Neural cell (in vitro differentiated cells): ENCODE measurements at regions not wholly inside any gene's neighbourhood (a gene's known extent, or its start where the extent isn't known, plus 50 kb on each side); places are given as distances from the start of the nearest gene placed in this dataset.

ENCODE experiments used
- H2AFZ ChIP-seq: fragments of 200-600, 300-800 bp; sonication (generic), shearing (Covaris generic); 2 replicates; pipeline ENCODE4 v1.6.0; 2014; ENCODE audit warnings: low read depth, mild to moderate bottlenecking, antibody characterized with exemption, low read length, moderate library complexity
- H3F3A ChIP-seq: fragments of 200-600 bp; shearing (Covaris generic); 2 replicates; pipeline ENCODE4 v1.6.1; 2016; ENCODE audit warnings: mild to moderate bottlenecking, moderate library complexity, mixed read lengths, antibody characterized with exemption, low read length; ENCODE audit not compliant: insufficient read depth, poor library complexity, severe bottlenecking
- H3K27ac ChIP-seq: fragments of 200-600, 300-800 bp; sonication (generic), shearing (Covaris generic); 2 replicates; pipeline ENCODE4 v1.5.1; 2014; ENCODE audit warnings: mild to moderate bottlenecking, low read length, moderate library complexity
- H3K27me3 ChIP-seq: fragments of 300-800, 200-600 bp; sonication (generic), shearing (Covaris generic); 2 replicates; pipeline ENCODE4 v1.6.0; 2014; ENCODE audit warnings: mild to moderate bottlenecking, low read depth, low read length, moderate library complexity; ENCODE audit not compliant: insufficient read depth
- H3K36me3 ChIP-seq: fragments of 300-800, 200-600 bp; sonication (generic), shearing (Covaris generic); 2 replicates; pipeline ENCODE4 v1.5.1; 2014; ENCODE audit warnings: mild to moderate bottlenecking, antibody characterized with exemption, low read length, moderate library complexity; ENCODE audit not compliant: insufficient read depth
- H3K4me2 ChIP-seq: fragments of 300-800, 200-600 bp; sonication (generic), shearing (Covaris generic); 2 replicates; pipeline ENCODE4 v1.6.0; 2014; ENCODE audit warnings: mild to moderate bottlenecking, low read length
- H3K4me3 ChIP-seq: fragments of 300-800, 200-600 bp; sonication (generic), shearing (Covaris generic); 2 replicates; pipeline ENCODE4 v1.5.1; 2014; ENCODE audit warnings: mild to moderate bottlenecking, low read length, moderate library complexity
- H3K79me2 ChIP-seq: fragments of 200-600 bp; shearing (Covaris generic); replicated peaks from 2 replicates; pipeline ENCODE4 v1.6.0; 2014; ENCODE audit warnings: mild to moderate bottlenecking, low read length, moderate library complexity; ENCODE audit not compliant: insufficient read depth
- H3K9ac ChIP-seq: fragments of 300-800, 200-600 bp; sonication (generic), shearing (Covaris generic); 2 replicates; pipeline ENCODE4 v1.6.1; 2016; ENCODE audit warnings: mild to moderate bottlenecking, low read length, mixed read lengths
- H3K9me2 ChIP-seq: fragments of 200-600 bp; shearing (Covaris generic); 2 replicates; pipeline ENCODE4 v1.6.1; 2016; ENCODE audit warnings: mild to moderate bottlenecking, low read length, mixed read lengths; ENCODE audit not compliant: insufficient read depth
- H3K9me3 ChIP-seq: fragments of 200-600, 300-800 bp; sonication (generic), shearing (Covaris generic); 2 replicates; pipeline ENCODE4 v1.6.1; 2016; ENCODE audit warnings: mild to moderate bottlenecking, mixed run types, low read length, moderate library complexity, mixed read lengths
- H4K20me1 ChIP-seq: fragments of 200-600 bp; shearing (Covaris generic); 2 replicates; pipeline ENCODE4 v1.6.1; 2016; ENCODE audit warnings: mild to moderate bottlenecking, mixed run types; ENCODE audit not compliant: insufficient read depth
- CTCF ChIP-seq: fragments of 450-650 bp; IDR thresholded peaks from 2 replicates; pipeline ENCODE4 v1.5.1; 2014; ENCODE audit warnings: antibody characterized with exemption, mild to moderate bottlenecking, moderate library complexity; ENCODE audit not compliant: poor library complexity, severe bottlenecking
- EP300 ChIP-seq: fragments of 450-650 bp; conservative IDR thresholded peaks from 2 replicates; pipeline ENCODE4 v1.6.1; 2014; ENCODE audit warnings: antibody characterized with exemption, mild to moderate bottlenecking, moderate library complexity; ENCODE audit not compliant: poor library complexity, severe bottlenecking
- EZH2 ChIP-seq: fragments of 200-600, 300-800 bp; shearing (Covaris generic), sonication (generic); IDR thresholded peaks from 2 replicates; pipeline ENCODE4 v1.6.1; 2014; ENCODE audit warnings: antibody characterized with exemption, low read length, borderline replicate concordance, mild to moderate bottlenecking; ENCODE audit not compliant: insufficient read depth, poor library complexity, severe bottlenecking
- MXI1 ChIP-seq: fragments of 450-650 bp; conservative IDR thresholded peaks from 2 replicates; pipeline ENCODE4 v1.6.1; 2014; ENCODE audit warnings: antibody characterized with exemption, mild to moderate bottlenecking; ENCODE audit not compliant: poor library complexity, severe bottlenecking
- POLR2AphosphoS5 ChIP-seq: IDR thresholded peaks from 2 replicates; pipeline ENCODE4 v1.6.1; 2012
- RAD21 ChIP-seq: fragments of 450-650 bp; conservative IDR thresholded peaks from 2 replicates; pipeline ENCODE4 v1.6.1; 2014; ENCODE audit warnings: antibody characterized with exemption, mild to moderate bottlenecking, moderate library complexity
- SMC3 ChIP-seq: fragments of 450-650 bp; conservative IDR thresholded peaks from 2 replicates; pipeline ENCODE4 v1.6.1; 2014; ENCODE audit warnings: antibody characterized with exemption, mild to moderate bottlenecking, moderate library complexity; ENCODE audit not compliant: poor library complexity
- TAF1 ChIP-seq: IDR thresholded peaks from 2 replicates; pipeline ENCODE4 v1.6.1; 2012; ENCODE audit warnings: low read depth
- small RNA-seq, 3 experiments: library from RNA; depleted of rRNA; stranded (forward); fragments of <200 nt; gene quantifications; one replicate each; pipeline ENCODE3, GENCODE V24; 2012
- TF ChIP-seq, protein P1 (sequence below): IDR thresholded peaks from 2 replicates; pipeline ENCODE4 v1.6.1; 2012; ENCODE audit warnings: borderline replicate concordance

GRCh38 chr3:67706934-67707333 lies 52.5 kb upstream of the SUCLG2 start:
- Histone ChIP-seq H4K20me1 (no peaks in the 10 kb centered on the region), H3K27me3 (no peaks in the 10 kb centered on the region), H3K79me2 (no peaks in the 10 kb centered on the region), H3K4me2 (no peak overlapping the region), H3K36me3 (no peaks in the 10 kb centered on the region), H3K4me3 (no peak overlapping the region), H3K27ac (no peak overlapping the region), H2AFZ (no peak overlapping the region), H3K9me3 (no peaks in the 10 kb centered on the region), H3F3A (no peaks in the 10 kb centered on the region), H3K9me2 (no peaks in the 10 kb centered on the region), H3K9ac (no peak overlapping the region)
- TF ChIP-seq SMC3 (no peak), POLR2AphosphoS5 (no peak)
- TF ChIP-seq, protein P1, sequence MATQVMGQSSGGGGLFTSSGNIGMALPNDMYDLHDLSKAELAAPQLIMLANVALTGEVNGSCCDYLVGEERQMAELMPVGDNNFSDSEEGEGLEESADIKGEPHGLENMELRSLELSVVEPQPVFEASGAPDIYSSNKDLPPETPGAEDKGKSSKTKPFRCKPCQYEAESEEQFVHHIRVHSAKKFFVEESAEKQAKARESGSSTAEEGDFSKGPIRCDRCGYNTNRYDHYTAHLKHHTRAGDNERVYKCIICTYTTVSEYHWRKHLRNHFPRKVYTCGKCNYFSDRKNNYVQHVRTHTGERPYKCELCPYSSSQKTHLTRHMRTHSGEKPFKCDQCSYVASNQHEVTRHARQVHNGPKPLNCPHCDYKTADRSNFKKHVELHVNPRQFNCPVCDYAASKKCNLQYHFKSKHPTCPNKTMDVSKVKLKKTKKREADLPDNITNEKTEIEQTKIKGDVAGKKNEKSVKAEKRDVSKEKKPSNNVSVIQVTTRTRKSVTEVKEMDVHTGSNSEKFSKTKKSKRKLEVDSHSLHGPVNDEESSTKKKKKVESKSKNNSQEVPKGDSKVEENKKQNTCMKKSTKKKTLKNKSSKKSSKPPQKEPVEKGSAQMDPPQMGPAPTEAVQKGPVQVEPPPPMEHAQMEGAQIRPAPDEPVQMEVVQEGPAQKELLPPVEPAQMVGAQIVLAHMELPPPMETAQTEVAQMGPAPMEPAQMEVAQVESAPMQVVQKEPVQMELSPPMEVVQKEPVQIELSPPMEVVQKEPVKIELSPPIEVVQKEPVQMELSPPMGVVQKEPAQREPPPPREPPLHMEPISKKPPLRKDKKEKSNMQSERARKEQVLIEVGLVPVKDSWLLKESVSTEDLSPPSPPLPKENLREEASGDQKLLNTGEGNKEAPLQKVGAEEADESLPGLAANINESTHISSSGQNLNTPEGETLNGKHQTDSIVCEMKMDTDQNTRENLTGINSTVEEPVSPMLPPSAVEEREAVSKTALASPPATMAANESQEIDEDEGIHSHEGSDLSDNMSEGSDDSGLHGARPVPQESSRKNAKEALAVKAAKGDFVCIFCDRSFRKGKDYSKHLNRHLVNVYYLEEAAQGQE: no peak

GRCh38 chr3:67704322-67704721 lies 49.9 kb upstream of the SUCLG2 start:
- Histone ChIP-seq H3K27ac (no peak overlapping the region), H3K4me3 (no peak overlapping the region), H3K79me2 (no peaks in the 10 kb centered on the region), H3K4me2 (no peak overlapping the region), H3K9ac (no peak overlapping the region), H3K27me3 (no peaks in the 10 kb centered on the region), H2AFZ (no peak overlapping the region), H3F3A (no peaks in the 10 kb centered on the region), H3K9me3 (no peaks in the 10 kb centered on the region), H4K20me1 (no peaks in the 10 kb centered on the region), H3K9me2 (no peaks in the 10 kb centered on the region), H3K36me3 (no peaks in the 10 kb centered on the region)
- TF ChIP-seq, protein P1: no peak
- TF ChIP-seq SMC3 (no peak), TAF1 (no peak), CTCF (no peak), RAD21 (no peak), EP300 (no peak), POLR2AphosphoS5 (no peak), MXI1 (no peak), EZH2 (no peak)

Small RNA genes lying in the stretch of these regions (small RNA-seq; reads per million reads assigned to genes)
- 0 reads per million in 3 experiments for gene AC107626.1
